Vagina (tissue), 2 donors: ENCODE measurements at regions not wholly inside any gene's neighbourhood (a gene's known extent, or its start where the extent isn't known, plus 50 kb on each side); places are given as distances from the start of the nearest gene placed in this dataset.

ENCODE experiments used
- CTCF ChIP-seq, 3 experiments: fragments of 450-650 bp in 2 of 3; fragments of 200-600 bp in 1 of 3; sonication (generic) in 1 of 3; IDR thresholded peaks; one replicate each; pipeline ENCODE4 v1.5.1; 2017 to 2019; ENCODE audit warnings: antibody characterized with exemption in 3 of 3, mild to moderate bottlenecking in 2 of 3, moderate library complexity in 2 of 3
- POLR2A ChIP-seq, 2 donors: fragments of 450-650 bp; IDR thresholded peaks; one replicate each; pipeline ENCODE4 v1.6.1; 2017; ENCODE audit warnings: antibody characterized with exemption in 2 of 2, mild to moderate bottlenecking in 2 of 2, moderate library complexity in 2 of 2
- POLR2AphosphoS5 ChIP-seq, 2 donors: sonication (generic); formaldehyde crosslinking; IDR thresholded peaks; one replicate each; pipeline ENCODE4 v1.9.0; 2017; ENCODE audit warnings: antibody characterized with exemption in 2 of 2, mild to moderate bottlenecking in 2 of 2, low read depth in 1 of 2; ENCODE audit not compliant: insufficient read depth in 1 of 2

DNA sequence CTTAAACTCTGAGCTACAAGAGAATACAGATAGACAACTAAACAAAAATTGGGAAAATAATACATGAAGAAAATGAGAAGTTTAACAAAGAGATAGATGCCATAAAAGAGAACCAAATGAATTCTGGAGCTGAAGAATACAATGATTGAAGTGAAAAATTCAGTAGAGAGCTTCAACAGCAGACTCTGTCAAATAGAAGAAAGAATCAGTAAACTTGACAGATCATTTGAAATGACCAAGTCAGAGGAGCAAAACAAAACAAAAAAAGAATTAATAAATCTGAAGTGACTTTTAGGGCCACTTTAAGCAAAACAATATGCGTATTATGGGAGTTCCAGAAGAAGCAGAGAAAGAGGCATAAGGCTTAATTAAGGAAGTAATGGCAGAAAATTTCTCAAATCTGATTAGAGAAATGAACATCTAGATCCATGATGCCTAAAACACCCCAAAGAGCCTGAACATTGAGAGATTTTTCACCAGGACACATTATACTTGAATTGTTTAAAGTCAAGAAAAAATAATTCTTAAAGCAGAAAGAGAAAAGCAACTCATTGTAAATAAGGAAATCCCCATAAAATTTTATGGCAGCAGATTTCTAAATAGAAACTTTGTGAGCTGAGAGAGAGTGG is 61.0 kb upstream of the RNU6-8 start:
- TF ChIP-seq CTCF (IDR thresholded peaks at IDR 0.05) (no peak), POLR2AphosphoS5 (IDR thresholded peaks at IDR 0.05; ENCODE audit: insufficient read depth in 1 of 2, low read depth in 1 of 2) (no peak), POLR2A (IDR thresholded peaks at IDR 0.05) (no peak)
